Anterior cingulate cortex (tissue), 58 donors: ENCODE measurements at regions not wholly inside any gene's neighbourhood (a gene's known extent, or its start where the extent isn't known, plus 50 kb on each side); places are given as distances from the start of the nearest gene placed in this dataset.
A peak's percentile ranks its signal among the peaks of the same experiment; 100 is the strongest.

Experiments
- DNase-seq, 58 donors: peaks; one replicate each; lab custom pipeline; 2025; lab: John Stamatoyannopoulos, UW

GRCh38 chr2:172229125-172229524 lies 126.4 kb upstream of the DLX2 start:
- no peak for DNase-seq

DNA sequence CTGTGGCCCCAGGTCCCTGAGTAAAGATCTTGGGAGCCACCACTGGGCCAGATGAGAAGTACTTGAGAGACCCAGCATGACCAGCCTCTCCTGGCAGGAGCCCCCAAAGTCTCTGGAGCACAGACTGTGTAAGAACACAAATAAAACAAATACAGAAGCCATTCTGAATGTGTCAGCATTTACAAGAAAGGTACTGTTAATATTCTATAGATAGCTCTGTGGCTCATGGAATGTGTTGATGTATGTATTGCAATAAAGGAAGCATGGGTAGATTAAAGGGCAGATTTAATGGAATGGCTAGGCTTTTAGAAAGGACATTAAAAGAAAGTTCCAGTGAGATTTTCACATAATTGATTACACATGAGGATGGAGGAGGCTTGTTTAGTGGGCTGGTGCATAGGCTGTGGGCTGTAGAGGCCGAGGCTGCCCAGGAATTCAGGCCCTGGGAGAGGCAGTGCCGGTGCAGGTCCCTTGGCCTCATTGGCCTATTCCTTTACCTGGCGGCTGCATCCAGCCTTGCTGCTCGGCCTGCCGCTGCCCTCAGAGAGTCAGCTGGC lies 127.7 kb upstream of the DLX2 start:
- DNase-seq = no peak

DNA sequence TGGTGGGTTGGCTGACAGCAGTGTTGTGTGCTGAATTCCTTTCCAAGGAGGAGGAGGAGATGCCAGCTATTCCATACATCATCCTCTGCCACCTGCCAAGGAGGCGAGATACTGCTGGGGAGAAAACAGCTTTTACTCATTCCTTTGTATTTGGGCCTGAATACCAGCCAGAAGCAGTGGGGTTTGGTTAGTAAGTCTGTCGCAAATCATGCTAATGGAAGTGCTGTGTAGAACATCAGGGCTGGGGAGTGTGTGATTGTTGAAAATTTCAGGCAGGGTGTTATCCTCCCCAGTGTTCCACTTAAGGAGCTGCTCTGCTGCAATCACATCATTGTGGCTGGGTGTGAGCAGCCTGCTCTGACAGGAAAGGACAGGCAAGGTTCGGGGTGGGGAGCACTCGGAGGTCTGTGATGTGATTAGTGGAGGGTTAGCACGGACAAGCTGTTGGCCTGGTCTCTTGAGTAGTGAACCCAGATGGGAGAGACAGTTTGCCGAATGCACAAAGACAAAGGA lies 128.2 kb upstream of the DLX2 start:
- DNase-seq = peak in 33 of 58 donors; percentile 11 to 83 (median 45)

DNA sequence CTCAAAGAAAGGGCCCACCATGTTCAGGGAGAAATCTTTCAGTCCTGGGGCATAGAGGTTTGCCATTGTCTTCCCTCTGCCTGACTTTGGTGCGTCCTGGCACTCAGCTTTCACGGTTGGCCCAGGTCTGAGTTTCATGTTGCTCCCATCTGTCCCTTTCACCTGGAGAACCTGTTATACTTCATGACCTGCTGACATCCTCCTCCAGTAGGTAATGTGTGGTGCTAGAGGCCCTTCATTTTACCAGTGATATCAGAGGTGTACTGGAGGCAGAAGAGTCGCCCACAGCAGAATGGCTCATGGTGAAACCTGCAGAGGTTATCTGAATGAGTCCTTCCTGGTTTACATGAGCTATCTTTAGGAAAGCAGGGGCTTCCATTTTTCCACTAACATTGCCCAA lies 128.8 kb upstream of the DLX2 start:
- no peak for DNase-seq

- DNase-seq = no peak
Measured at GRCh38 chr2:172232708-172233396, 130.2 kb upstream of the DLX2 start.

- DNase-seq = peak in 23 of 58 donors; percentile 16 to 69 (median 36)
Measured at GRCh38 chr2:172233987-172234715, 131.5 kb upstream of the DLX2 start.

- peak in 3 of 58 donors; percentile 11 to 55 (median 31) for DNase-seq
Measured at GRCh38 chr2:172234716-172235691, 132.3 kb upstream of the DLX2 start.

DNA sequence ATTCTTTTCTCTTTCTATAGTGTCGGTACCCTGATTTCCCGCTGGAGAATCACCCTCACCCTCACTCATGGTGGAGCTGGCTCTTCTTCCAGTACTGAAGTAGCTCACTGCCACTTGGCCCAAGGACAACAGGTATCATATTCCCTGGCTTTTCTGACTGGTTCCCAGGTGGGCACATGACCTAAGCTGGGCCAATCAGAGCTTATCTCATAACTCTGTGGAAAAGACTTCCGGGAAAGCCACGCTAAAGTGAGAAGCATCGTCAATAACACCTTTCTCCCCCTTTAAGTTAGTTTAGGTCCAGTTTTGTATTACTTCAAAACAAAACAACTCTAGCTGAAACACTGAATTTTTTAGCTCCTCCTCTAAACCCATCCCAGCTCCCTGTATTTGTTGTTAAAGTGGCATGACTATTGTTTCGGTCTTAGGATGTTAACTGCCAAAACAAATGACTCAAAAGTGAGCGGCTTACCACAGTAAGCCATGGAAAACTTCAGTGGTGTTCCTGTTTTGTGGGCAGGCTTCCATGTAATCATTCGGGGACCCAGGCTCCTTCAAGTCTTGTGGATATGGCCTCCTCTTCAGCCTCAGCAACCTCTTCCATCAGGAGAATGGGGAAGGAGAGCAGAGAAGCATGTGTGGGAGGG lies 137.4 kb upstream of the DLX2 start:
- DNase-seq = no peak

DNA sequence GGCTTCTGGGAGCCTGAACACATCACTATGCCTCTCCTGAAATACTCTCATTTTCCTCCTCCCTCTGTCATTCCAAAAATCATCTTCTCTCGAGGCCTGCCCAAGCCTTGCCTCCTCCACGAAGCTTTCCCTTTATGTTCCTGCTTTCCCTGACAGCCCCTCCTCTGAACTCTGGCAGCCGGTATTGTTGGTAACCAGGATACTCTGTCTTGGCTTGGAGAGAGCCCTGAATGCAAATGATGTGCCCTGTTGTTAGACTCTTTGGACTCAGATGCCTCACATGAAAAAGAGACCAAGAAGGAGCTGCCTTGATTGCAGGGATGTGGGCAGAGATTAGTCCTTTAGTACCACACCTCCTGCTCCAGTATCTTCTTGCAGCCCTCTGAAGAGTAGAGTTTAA lies 138.5 kb upstream of the DLX2 start:
- DNase-seq = peak in 17 of 58 donors; percentile 4 to 56 (median 19)

- peak in 1 of 58 donors; percentile 22 for DNase-seq
Measured at GRCh38 chr2:172242471-172242870, 139.8 kb upstream of the DLX2 start.

GRCh38 chr2:172242961-172243360 lies 140.3 kb upstream of the DLX2 start:
- peak in 7 of 58 donors; percentile 6 to 25 (median 17) for DNase-seq

- DNase-seq = peak in 5 of 58 donors; percentile 10 to 21 (median 13)
Measured at GRCh38 chr2:172244419-172245130, 141.9 kb upstream of the DLX2 start.

GRCh38 chr2:172246649-172247048 lies 143.9 kb upstream of the DLX2 start:
- DNase-seq = no peak

DNA sequence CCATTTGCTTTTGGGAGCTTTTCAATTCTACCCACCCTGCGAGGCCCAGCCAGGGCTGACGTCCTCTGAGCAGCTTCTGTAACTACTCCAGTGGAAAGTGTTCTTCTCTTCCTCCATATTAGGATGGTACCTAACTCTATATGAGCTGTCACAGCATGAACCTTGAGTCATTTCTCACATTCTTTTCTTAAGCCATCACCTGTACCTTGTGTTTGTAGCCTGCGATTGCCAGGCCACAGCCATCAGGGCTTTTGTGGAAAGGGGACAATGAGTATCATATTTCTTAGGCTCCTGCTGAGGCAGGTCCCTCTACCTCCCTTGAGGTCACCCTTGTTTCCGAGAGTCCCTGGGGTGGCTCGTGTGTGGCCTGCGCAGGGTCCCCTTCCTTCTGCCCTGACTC lies 144.5 kb upstream of the DLX2 start:
- DNase-seq = no peak

DNA sequence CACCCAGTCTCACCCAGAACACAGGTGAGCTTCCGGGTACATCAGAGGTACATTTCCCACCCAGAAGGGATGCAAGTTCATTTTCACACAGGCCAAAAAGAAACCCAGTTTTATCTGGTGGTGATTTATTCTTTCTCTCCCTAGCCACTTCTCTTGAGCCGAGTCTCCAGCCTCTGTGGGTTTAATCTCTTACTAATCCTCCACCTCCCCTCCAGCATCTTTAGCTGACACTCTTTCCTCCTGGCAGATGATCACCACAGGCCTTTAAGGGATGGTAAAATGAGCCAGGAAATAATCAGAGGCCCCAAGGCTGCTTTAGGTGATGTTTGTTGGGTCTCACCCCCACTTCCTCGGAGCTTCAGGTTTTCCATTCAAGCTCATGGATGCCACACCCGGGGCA lies 145.7 kb upstream of the DLX2 start:
- DNase-seq = no peak

GRCh38 chr2:172248785-172249187 lies 146.1 kb upstream of the DLX2 start:
- no peak for DNase-seq

DNA sequence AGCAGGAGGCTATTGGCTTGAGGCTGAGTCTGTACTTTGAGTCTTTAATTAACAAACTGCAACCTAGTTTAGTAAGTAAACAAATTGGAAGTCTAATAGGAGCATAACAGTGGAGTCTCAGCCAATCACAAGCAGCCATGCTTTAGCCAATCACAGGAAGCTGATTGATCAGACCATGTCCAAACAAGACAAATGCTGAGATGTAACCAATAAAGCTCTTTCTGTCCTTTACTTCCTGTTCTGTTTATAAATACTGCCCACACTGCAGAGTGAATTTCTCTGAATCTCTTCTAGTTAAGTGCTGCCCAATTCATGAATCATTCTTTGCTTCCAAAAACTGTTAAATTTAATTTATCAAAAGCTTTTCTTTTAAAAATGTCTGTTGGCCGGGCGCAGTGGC lies 146.6 kb upstream of the DLX2 start:
- DNase-seq = no peak

DNA sequence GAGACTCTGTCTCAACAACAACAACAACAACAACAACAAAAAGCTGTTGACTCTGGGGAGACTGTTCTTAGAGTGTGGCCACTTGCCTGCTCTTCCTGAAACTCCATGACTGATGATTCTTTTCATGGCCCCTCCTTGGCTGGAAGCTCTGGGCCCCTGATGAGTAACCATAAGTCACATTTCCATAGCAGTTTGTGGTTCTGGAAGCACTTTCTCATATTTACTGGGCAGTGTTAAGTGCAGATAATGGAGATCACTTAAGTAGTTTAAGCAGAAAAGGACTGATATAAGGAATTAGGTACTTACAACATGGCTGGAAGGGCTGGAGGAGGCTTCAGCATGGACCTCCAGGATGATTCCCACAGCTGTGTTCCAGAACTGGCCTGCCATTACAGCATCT lies 147.3 kb upstream of the DLX2 start:
- DNase-seq = no peak

GRCh38 chr2:172251231-172251630 lies 148.5 kb upstream of the DLX2 start:
- no peak for DNase-seq
